Stimulated activated naive CD8-positive, alpha-beta T cell treated with anti-CD3 and anti-CD28 coated beads, Interleukin-15, amount 100 ng/mL, for 72 hours (primary cell): ENCODE measurements at regions not wholly inside any gene's neighbourhood (a gene's known extent, or its start where the extent isn't known, plus 50 kb on each side); places are given as distances from the start of the nearest gene placed in this dataset.
A peak's percentile ranks its signal among the peaks of the same experiment; 100 is the strongest.
"Not testable (repeated sequence)": the region's sequence is repeated elsewhere in the genome, so short reads cannot be mapped to it uniquely, and the experiment has no call there.

ENCODE experiments used
- ATAC-seq: fragments of 150-1000 bp; cut with Tn5 transposase; 2 replicates; pipeline ENCODE4 v1.10.0; 2021; ENCODE audit warnings: mild to moderate bottlenecking, moderate library complexity
- DNase-seq, 2 donors: peaks; one replicate each; pipeline ENCODE4 v3.0.0; 2021 to 2022
- H3K27ac Mint-ChIP-seq, 2 donors: one replicate each; pipeline ENCODE4 v1.8.0; 2022; ENCODE audit warnings: mild to moderate bottlenecking in 2 of 2, mixed read lengths in 2 of 2, moderate library complexity in 2 of 2
- H3K27me3 Mint-ChIP-seq: one replicate; pipeline ENCODE4 v1.8.0; 2022; ENCODE audit warnings: mixed read lengths
- H3K4me1 Mint-ChIP-seq: one replicate; pipeline ENCODE4 v1.8.0; 2022; ENCODE audit warnings: mild to moderate bottlenecking, mixed read lengths
- H3K4me3 Mint-ChIP-seq, 2 donors: one replicate each; pipeline ENCODE4 v1.8.0; 2022; ENCODE audit warnings: mild to moderate bottlenecking in 2 of 2, mixed read lengths in 2 of 2, moderate library complexity in 1 of 2
- H3K9me3 Mint-ChIP-seq, 2 donors: one replicate each; pipeline ENCODE4 v1.8.0; 2022; ENCODE audit warnings: mixed read lengths in 2 of 2

GRCh38 chr21:36207577-36208320 lies 51.1 kb downstream of the DOP1B start:
- DNase-seq (no peak), ATAC-seq (no peak)

DNA sequence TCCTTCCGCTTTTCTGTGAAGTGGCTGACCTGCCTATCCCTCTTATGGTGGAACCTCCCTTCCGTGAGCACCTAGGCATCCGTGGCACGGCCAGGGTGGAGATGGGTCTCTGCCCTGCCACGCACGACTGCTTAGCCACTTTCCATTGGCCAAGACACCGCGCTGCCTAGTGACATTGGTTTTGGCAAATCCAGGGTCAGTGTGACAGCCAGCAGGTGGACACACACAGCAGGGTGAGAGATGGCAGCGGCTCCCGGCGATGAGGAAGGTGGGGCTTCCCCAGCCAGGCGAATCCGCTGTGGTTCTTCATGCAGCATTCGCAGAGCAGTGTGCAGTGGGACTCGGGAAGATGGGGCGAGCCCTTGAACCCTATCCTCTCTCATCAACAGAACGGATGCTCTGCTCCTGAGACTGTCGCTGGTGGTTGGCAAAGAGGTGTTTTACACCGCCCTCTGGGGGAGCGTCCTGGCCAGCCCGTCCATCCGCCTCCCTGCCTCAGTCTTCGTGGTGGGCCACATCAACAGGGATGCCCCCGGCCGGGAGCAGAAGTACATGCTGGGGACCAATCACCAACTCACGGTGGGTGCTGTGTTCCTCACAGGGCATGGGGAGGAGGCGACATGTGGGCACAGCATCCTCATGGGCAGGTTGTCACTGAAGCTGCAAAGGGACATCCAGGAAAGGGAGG lies 51.8 kb downstream of the DOP1B start:
- Mint-ChIP-seq H3K27me3 (no peaks in the 10 kb centered on the region), H3K27ac (peak overlapping the region in 1 of 2 donors; percentile 35), H3K4me3 (no peak overlapping the region), H3K9me3 (no peaks in the 10 kb centered on the region), H3K4me1 (peaks cover 28% of the 10 kb centered on the region)
- DNase-seq (no peak), ATAC-seq (no peak)

More at GRCh38 chr21:36207577-36208320, 51.1 kb downstream of the DOP1B start:
- peak overlapping the region; percentile 20 to 40 for H3K27ac Mint-ChIP-seq
- peaks cover 33% of the 10 kb centered on the region for H3K4me1 Mint-ChIP-seq
- no peaks in the 10 kb centered on the region for H3K27me3 Mint-ChIP-seq
- no peak overlapping the region for H3K4me3 Mint-ChIP-seq
- no peaks in the 10 kb centered on the region for H3K9me3 Mint-ChIP-seq

GRCh38 chr21:36209626-36210171 lies 53.1 kb downstream of the DOP1B start:
- peaks cover 20% of the 10 kb centered on the region for H3K4me1 Mint-ChIP-seq
- no peaks in the 10 kb centered on the region for H3K27me3 Mint-ChIP-seq
- no peak overlapping the region for H3K4me3 Mint-ChIP-seq
- ATAC-seq = no peak
- DNase-seq = peak; percentile 16 to 20
- no peaks in the 10 kb centered on the region for H3K9me3 Mint-ChIP-seq
- H3K27ac Mint-ChIP-seq = peak overlapping the region in 1 of 2 donors; percentile 77

- Mint-ChIP-seq H3K4me1 (peaks cover 20% of the 10 kb centered on the region), H3K27me3 (no peaks in the 10 kb centered on the region), H3K4me3 (no peak overlapping the region), H3K27ac (peak overlapping the region in 1 of 2 donors; percentile 36), H3K9me3 (no peaks in the 10 kb centered on the region)
- DNase-seq (no peak), ATAC-seq (no peak)
Measured at GRCh38 chr21:36210779-36211659, 54.4 kb downstream of the DOP1B start.

DNA sequence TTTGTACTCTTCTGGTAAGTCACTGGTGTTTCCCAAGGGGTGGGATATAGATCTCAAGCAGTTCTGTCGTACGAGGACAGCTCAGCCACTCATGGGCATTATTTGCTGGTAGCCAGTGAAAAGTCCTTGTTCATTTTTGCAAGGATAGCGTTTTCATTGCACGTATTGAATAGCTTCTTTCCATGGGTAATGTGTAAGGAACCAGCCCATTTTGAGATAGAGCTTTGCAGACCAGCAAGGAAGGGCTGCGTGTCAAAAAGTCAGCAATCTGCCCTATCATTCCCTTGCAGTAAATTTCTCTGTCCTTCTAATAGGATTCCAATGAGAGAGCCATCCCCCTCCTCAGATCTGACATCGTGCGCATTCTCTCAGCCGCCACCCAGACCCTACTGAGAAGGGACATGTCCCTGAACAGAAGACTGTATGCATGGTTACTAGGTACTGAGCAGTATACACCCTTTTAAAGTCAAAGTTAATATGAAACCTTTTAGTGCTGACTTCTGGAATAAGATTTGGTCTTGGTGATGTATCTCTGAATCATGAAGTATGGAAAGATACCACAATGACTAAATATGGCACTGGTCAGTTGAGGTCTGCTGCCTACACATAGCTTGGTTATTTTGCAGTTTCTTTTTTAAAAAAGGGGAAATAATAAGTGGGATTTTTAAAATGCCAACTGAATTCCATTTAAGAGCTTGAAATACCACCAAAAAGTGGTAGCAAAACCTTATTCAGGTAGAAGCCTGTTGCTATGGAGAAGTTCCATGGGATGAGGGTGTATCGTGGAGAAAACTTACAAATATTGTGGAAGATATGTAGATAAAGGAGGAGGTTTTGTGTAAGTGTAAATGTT lies 55.3 kb downstream of the DOP1B start:
- no peak overlapping the region for H3K27ac Mint-ChIP-seq
- H3K27me3 Mint-ChIP-seq = no peaks in the 10 kb centered on the region

GRCh38 chr21:36212513-36212780 lies 55.8 kb downstream of the DOP1B start:
- no peak overlapping the region for H3K27ac Mint-ChIP-seq
- DNase-seq = no peak

More for the DNA sequence above, 55.3 kb downstream of the DOP1B start:
- no peak overlapping the region for H3K4me3 Mint-ChIP-seq
- ATAC-seq (no peak), DNase-seq (no peak)
- H3K9me3 Mint-ChIP-seq = no peaks in the 10 kb centered on the region
- peaks cover 20% of the 10 kb centered on the region for H3K4me1 Mint-ChIP-seq

GRCh38 chr21:36214561-36214960 lies 57.9 kb downstream of the DOP1B start:
- ATAC-seq (no peak), DNase-seq (no peak)
- Mint-ChIP-seq H3K4me1 (peaks cover 4% of the 10 kb centered on the region), H3K9me3 (no peaks in the 10 kb centered on the region), H3K27me3 (no peaks in the 10 kb centered on the region), H3K4me3 (no peak overlapping the region), H3K27ac (no peak overlapping the region)

More at GRCh38 chr21:36212513-36212780, 55.8 kb downstream of the DOP1B start:
- no peak for ATAC-seq
- Mint-ChIP-seq H3K27me3 (no peaks in the 10 kb centered on the region), H3K4me3 (no peak overlapping the region), H3K9me3 (no peaks in the 10 kb centered on the region), H3K4me1 (peaks cover 18% of the 10 kb centered on the region)

DNA sequence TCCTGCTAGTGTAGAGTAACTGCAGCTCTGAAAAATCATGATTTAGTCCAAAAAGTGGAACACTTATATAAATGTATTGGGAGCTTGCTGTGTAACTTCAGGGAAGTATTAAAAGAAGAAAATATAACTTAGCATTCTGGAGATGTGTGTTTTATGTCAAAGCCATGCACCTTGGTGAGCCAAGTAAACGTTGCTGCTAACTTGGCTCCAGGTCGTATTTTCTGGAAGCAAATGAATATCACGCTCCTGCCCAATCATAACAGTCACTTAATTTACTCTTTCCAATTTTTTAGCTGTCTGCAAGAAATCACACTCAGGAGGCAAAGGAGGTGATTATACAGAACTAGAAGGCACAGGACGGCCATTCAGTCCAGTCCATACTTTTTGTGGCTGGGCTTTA lies 61.1 kb downstream of the DOP1B start:
- H3K27ac Mint-ChIP-seq = no peak overlapping the region

DNA sequence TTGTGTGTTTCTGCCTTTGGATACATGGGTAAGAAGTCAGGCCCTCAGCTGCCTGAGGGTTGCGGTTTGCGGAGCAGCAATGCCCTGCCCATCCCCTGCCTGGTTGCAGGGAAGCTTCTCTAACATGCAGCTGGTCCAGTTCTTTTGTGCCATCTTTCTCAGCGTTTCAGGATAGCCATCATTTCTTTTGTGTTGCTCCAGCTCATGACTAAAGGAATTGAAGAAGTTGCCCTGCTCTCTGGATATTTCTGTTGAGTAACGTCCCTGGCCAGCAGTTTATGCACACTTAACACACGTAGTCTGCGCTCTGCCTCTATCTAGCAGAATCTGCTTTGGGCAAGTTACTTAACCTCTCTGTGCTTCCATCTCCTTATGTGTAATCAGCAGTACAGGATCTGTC lies 62.1 kb downstream of the DOP1B start:
- no peak for ATAC-seq
- no peak for DNase-seq
- no peaks in the 10 kb centered on the region for H3K27me3 Mint-ChIP-seq
- no peaks in the 10 kb centered on the region for H3K9me3 Mint-ChIP-seq
- no peak overlapping the region for H3K27ac Mint-ChIP-seq
- no peaks in the 10 kb centered on the region for H3K4me1 Mint-ChIP-seq
- no peak overlapping the region for H3K4me3 Mint-ChIP-seq

More for the DNA sequence above, 61.1 kb downstream of the DOP1B start:
- H3K4me1 Mint-ChIP-seq = no peaks in the 10 kb centered on the region
- no peak for ATAC-seq
- H3K4me3 Mint-ChIP-seq = no peak overlapping the region
- no peak for DNase-seq
- H3K9me3 Mint-ChIP-seq = no peaks in the 10 kb centered on the region
- no peaks in the 10 kb centered on the region for H3K27me3 Mint-ChIP-seq

- no peaks in the 10 kb centered on the region for H3K9me3 Mint-ChIP-seq
- DNase-seq = no peak
- H3K27ac Mint-ChIP-seq = no peak overlapping the region
- no peaks in the 10 kb centered on the region for H3K4me1 Mint-ChIP-seq
- no peak overlapping the region for H3K4me3 Mint-ChIP-seq
- no peaks in the 10 kb centered on the region for H3K27me3 Mint-ChIP-seq
- no peak for ATAC-seq
Measured at GRCh38 chr21:36223451-36223850, 66.8 kb downstream of the DOP1B start.

DNA sequence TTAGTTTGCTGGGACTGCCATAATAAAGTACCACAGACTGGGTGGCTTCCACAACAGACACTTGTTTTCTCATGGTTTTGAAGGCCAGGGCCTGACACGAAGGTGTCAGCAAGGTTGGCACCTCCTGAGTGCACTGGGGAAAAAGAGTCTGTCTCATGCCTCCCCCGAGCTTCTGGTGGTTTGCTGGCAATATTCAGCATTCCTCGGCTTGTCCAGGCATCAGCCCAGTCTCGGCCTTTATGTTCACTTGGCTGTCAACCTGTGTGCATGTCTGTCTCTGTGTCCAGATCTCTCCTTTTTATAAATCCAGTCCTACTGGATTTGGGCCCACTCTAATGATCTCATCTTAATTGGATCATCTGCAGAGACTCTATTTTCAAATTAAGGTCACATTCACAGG lies 72.6 kb downstream of the DOP1B start:
- no peak for ATAC-seq
- Mint-ChIP-seq H3K27ac (no peak overlapping the region), H3K4me3 (no peak overlapping the region), H3K4me1 (peaks cover 4% of the 10 kb centered on the region), H3K9me3 (no peaks in the 10 kb centered on the region), H3K27me3 (no peaks in the 10 kb centered on the region)
- DNase-seq = no peak

GRCh38 chr21:36231444-36231843 lies 74.8 kb downstream of the DOP1B start:
- not testable (repeated sequence) for H3K27me3 Mint-ChIP-seq, H3K4me3 Mint-ChIP-seq, H3K9me3 Mint-ChIP-seq, H3K4me1 Mint-ChIP-seq, ATAC-seq, H3K27ac Mint-ChIP-seq, DNase-seq

DNA sequence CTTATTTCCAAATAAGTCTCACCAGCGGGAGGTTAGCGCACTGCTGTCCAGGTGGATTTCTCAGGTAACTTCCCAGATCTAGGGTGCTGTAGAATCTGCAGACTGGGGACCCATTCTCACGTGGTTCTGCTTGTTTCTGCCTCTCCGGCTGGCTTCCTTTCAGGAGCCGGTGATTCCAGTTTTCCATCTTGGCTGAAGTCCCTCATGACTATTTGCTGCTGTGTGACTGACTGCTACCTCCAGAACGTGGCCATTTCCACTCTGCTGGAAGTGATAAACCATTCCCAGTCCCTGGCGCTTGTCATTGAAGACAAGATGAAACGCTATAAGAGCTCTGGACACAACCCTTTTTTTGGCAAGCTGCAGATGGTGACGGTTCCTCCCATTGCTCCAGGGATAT lies 76.0 kb downstream of the DOP1B start:
- no peak for ATAC-seq
- Mint-ChIP-seq H3K4me3 (no peak overlapping the region), H3K9me3 (no peaks in the 10 kb centered on the region), H3K4me1 (peaks cover 9% of the 10 kb centered on the region), H3K27me3 (no peaks in the 10 kb centered on the region), H3K27ac (no peak overlapping the region)
- no peak for DNase-seq

DNA sequence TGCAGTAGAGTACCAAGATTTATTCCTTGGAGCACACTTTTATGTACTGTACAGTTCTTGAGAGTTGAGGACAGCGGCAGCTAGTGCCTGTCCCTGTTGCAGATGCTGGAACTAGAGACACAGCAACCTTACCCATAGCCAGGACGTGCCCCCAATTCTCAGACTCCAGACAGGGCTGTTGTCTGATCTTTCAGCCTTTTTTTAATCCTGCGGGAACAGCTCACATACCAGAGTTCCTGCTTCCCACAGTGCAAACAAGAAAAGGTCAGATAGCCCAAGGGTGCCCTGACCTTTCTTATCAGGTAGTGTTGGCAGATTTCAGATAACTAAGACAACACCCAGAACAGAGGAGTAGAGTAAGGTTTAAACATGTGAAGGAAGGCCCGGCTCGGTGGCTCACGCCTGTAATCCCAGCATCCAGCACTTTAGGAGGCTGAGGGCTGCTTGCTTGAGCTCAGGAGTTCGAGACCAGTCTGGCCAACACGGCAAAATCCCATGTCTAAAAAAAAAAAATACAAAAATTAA lies 78.5 kb downstream of the DOP1B start:
- ATAC-seq = no peak
- no peaks in the 10 kb centered on the region for H3K9me3 Mint-ChIP-seq
- no peak for DNase-seq
- no peaks in the 10 kb centered on the region for H3K27me3 Mint-ChIP-seq
- H3K27ac Mint-ChIP-seq = no peak overlapping the region
- H3K4me3 Mint-ChIP-seq = no peak overlapping the region
- H3K4me1 Mint-ChIP-seq = peaks cover 9% of the 10 kb centered on the region
